ENCODE measurements at regions not wholly inside any gene's neighbourhood (a gene's known extent, or its start where the extent isn't known, plus 50 kb on each side); places are given as distances from the start of the nearest gene placed in this dataset.

- POLR2A ChIA-PET = no interaction called here
- TF ChIP-seq SUZ12 (IDR thresholded peaks at IDR 0.05) (no peak), L3MBTL2 (conservative IDR thresholded peaks at IDR 0.05) (no peak), FOXK2 (IDR thresholded peaks at IDR 0.05) (no peak), FOXM1 (IDR thresholded peaks at IDR 0.05; ENCODE audit: borderline replicate concordance) (no peak), ARNT (IDR thresholded peaks at IDR 0.05) (no peak), FOXA1 (IDR thresholded peaks at IDR 0.05) (no peak), NFRKB (IDR thresholded peaks at IDR 0.05) (no peak), TARDBP (IDR thresholded peaks at IDR 0.05) (no peak), HDGF (IDR thresholded peaks at IDR 0.05; ENCODE audit: borderline replicate concordance) (no peak), SP1 (IDR thresholded peaks at IDR 0.05) (no peak), ZNF384 (IDR thresholded peaks at IDR 0.05) (no peak), PKNOX1 (IDR thresholded peaks at IDR 0.05) (no peak), CTBP1 (IDR thresholded peaks at IDR 0.05; ENCODE audit: borderline replicate concordance) (no peak)
- CTCF ChIA-PET = interaction anchor here (0.7 kb wide), 1 partner anchor 13 kb away, joined by 7 read pairs; no protein-coding TSS in a partner anchor
- no peak for DNase-seq (ENCODE audit: extremely low spot score)
Measured at GRCh38 chr5:98402130-98402529, 371.3 kb upstream of the RGMB start.

GRCh38 chr5:98403131-98403530 is 370.3 kb upstream of the RGMB start:
- no peak for DNase-seq (ENCODE audit: extremely low spot score)
- POLR2A ChIA-PET = no interaction called here
- CTCF ChIA-PET = no interaction called here
- TF ChIP-seq L3MBTL2 (conservative IDR thresholded peaks at IDR 0.05) (no peak), HDGF (IDR thresholded peaks at IDR 0.05; ENCODE audit: borderline replicate concordance) (no peak), SUZ12 (IDR thresholded peaks at IDR 0.05) (no peak), TARDBP (IDR thresholded peaks at IDR 0.05) (no peak), ELF4 (IDR thresholded peaks at IDR 0.05) (no peak), PKNOX1 (IDR thresholded peaks at IDR 0.05) (no peak), ARNT (IDR thresholded peaks at IDR 0.05) (no peak), CTBP1 (IDR thresholded peaks at IDR 0.05; ENCODE audit: borderline replicate concordance) (no peak), FOXA1 (IDR thresholded peaks at IDR 0.05) (no peak)

- no peak for DNase-seq (ENCODE audit: extremely low spot score)
- TF ChIP-seq FOXK2 (IDR thresholded peaks at IDR 0.05) (no peak), NFRKB (IDR thresholded peaks at IDR 0.05) (no peak), FOXM1 (IDR thresholded peaks at IDR 0.05; ENCODE audit: borderline replicate concordance) (no peak), FOXA1 (IDR thresholded peaks at IDR 0.05) (no peak), ZNF384 (IDR thresholded peaks at IDR 0.05) (no peak), CTBP1 (IDR thresholded peaks at IDR 0.05; ENCODE audit: borderline replicate concordance) (no peak), HDGF (IDR thresholded peaks at IDR 0.05; ENCODE audit: borderline replicate concordance) (no peak), BHLHE40 (IDR thresholded peaks at IDR 0.05; ENCODE audit: borderline replicate concordance) (no peak), SP1 (IDR thresholded peaks at IDR 0.05) (no peak), PKNOX1 (IDR thresholded peaks at IDR 0.05) (no peak)
- POLR2A ChIA-PET = no interaction called here
- CTCF ChIA-PET = no interaction called here
Measured at GRCh38 chr5:98414938-98415337, 358.5 kb upstream of the RGMB start.

GRCh38 chr5:98415663-98416062 is 357.8 kb upstream of the RGMB start:
- CTCF ChIA-PET = no interaction called here
- DNase-seq (ENCODE audit: extremely low spot score) = no peak
- POLR2A ChIA-PET = no interaction called here
- no peak for TF ChIP-seq FOXM1 (IDR thresholded peaks at IDR 0.05; ENCODE audit: borderline replicate concordance)
- TF ChIP-seq FOXA1 (IDR thresholded peaks at IDR 0.05) = no peak
- no peak for TF ChIP-seq ARNT (IDR thresholded peaks at IDR 0.05)
- TF ChIP-seq ZNF384 (IDR thresholded peaks at IDR 0.05) = no peak
- no peak for TF ChIP-seq PKNOX1 (IDR thresholded peaks at IDR 0.05)
- no peak for TF ChIP-seq BHLHE40 (IDR thresholded peaks at IDR 0.05; ENCODE audit: borderline replicate concordance)
- TF ChIP-seq TARDBP (IDR thresholded peaks at IDR 0.05) = no peak
- no peak for TF ChIP-seq FOXK2 (IDR thresholded peaks at IDR 0.05)
- TF ChIP-seq SUZ12 (IDR thresholded peaks at IDR 0.05) = no peak
- TF ChIP-seq CTBP1 (IDR thresholded peaks at IDR 0.05; ENCODE audit: borderline replicate concordance) = no peak
- no peak for TF ChIP-seq HDGF (IDR thresholded peaks at IDR 0.05; ENCODE audit: borderline replicate concordance)
- no peak for TF ChIP-seq ELF4 (IDR thresholded peaks at IDR 0.05)
- TF ChIP-seq NFRKB (IDR thresholded peaks at IDR 0.05) = no peak
- TF ChIP-seq LEF1 (IDR thresholded peaks at IDR 0.05; ENCODE audit: borderline replicate concordance) = no peak

GRCh38 chr5:98416541-98416940 is 356.9 kb upstream of the RGMB start:
- ChIA-PET CTCF (no interaction called here), POLR2A (no interaction called here)
- DNase-seq (ENCODE audit: extremely low spot score) = no peak
- TF ChIP-seq ZNF384 (IDR thresholded peaks at IDR 0.05) = no peak
- no peak for TF ChIP-seq NFRKB (IDR thresholded peaks at IDR 0.05)
- no peak for TF ChIP-seq HDGF (IDR thresholded peaks at IDR 0.05; ENCODE audit: borderline replicate concordance)
- no peak for TF ChIP-seq L3MBTL2 (conservative IDR thresholded peaks at IDR 0.05)
- no peak for TF ChIP-seq SP1 (IDR thresholded peaks at IDR 0.05)

- ChIA-PET CTCF (no interaction called here), POLR2A (no interaction called here)
- TF ChIP-seq ARNT (IDR thresholded peaks at IDR 0.05) (no peak), TARDBP (IDR thresholded peaks at IDR 0.05) (no peak), FOXK2 (IDR thresholded peaks at IDR 0.05) (no peak), L3MBTL2 (conservative IDR thresholded peaks at IDR 0.05) (no peak), SP1 (IDR thresholded peaks at IDR 0.05) (no peak), ZNF384 (IDR thresholded peaks at IDR 0.05) (no peak), FOXA1 (IDR thresholded peaks at IDR 0.05) (no peak), BHLHE40 (IDR thresholded peaks at IDR 0.05; ENCODE audit: borderline replicate concordance) (no peak), CTBP1 (IDR thresholded peaks at IDR 0.05; ENCODE audit: borderline replicate concordance) (no peak), SUZ12 (IDR thresholded peaks at IDR 0.05) (no peak), FOXM1 (IDR thresholded peaks at IDR 0.05; ENCODE audit: borderline replicate concordance) (no peak), HDGF (IDR thresholded peaks at IDR 0.05; ENCODE audit: borderline replicate concordance) (no peak), LEF1 (IDR thresholded peaks at IDR 0.05; ENCODE audit: borderline replicate concordance) (no peak), PKNOX1 (IDR thresholded peaks at IDR 0.05) (no peak), NFRKB (IDR thresholded peaks at IDR 0.05) (no peak), ELF4 (IDR thresholded peaks at IDR 0.05) (no peak)
- no peak for DNase-seq (ENCODE audit: extremely low spot score)
Measured at GRCh38 chr5:98419825-98420224, 353.6 kb upstream of the RGMB start.
